HCT116 (cell line): ENCODE measurements at regions not wholly inside any gene's neighbourhood (a gene's known extent, or its start where the extent isn't known, plus 50 kb on each side); places are given as distances from the start of the nearest gene placed in this dataset.
A peak's percentile ranks its signal among the peaks of the same experiment; 100 is the strongest.

Source experiments
- CEBPB ChIP-seq: IDR thresholded peaks from 2 replicates; pipeline ENCODE4 v1.6.1; 2012; ENCODE audit warnings: low read depth
- EGR1 ChIP-seq: IDR thresholded peaks from 2 replicates; pipeline ENCODE4 v1.6.1; 2012; ENCODE audit warnings: low read depth
- ELF1 ChIP-seq: IDR thresholded peaks from 2 replicates; pipeline ENCODE4 v1.6.1; 2012; ENCODE audit warnings: low read depth, borderline replicate concordance
- EZH2 ChIP-seq: fragments of 200-600 bp; sonication (generic); IDR thresholded peaks from 2 replicates; pipeline ENCODE4 v1.6.1; 2017; ENCODE audit warnings: antibody characterized with exemption, mixed run types
- EZH2phosphoT487 ChIP-seq: fragments of 200-600 bp; IDR thresholded peaks from 2 replicates; pipeline ENCODE4 v1.6.1; 2018; ENCODE audit warnings: antibody characterized with exemption, borderline replicate concordance
- FOSL1 ChIP-seq: IDR thresholded peaks from 2 replicates; pipeline ENCODE4 v1.6.1; 2012; ENCODE audit warnings: low read depth
- POLR2A ChIP-seq: IDR thresholded peaks from 2 replicates; pipeline ENCODE4 v1.7.0; 2011; ENCODE audit warnings: borderline replicate concordance; ENCODE audit not compliant: insufficient read depth, insufficient read length; ENCODE audit errors: extremely low read depth
- RAD21 ChIP-seq: IDR thresholded peaks from 2 replicates; pipeline ENCODE4 v1.6.1; 2012; ENCODE audit warnings: low read depth, mild to moderate bottlenecking
- SP1 ChIP-seq: IDR thresholded peaks from 2 replicates; pipeline ENCODE4 v1.6.1; 2012; ENCODE audit warnings: low read depth
- YY1 ChIP-seq: IDR thresholded peaks from 2 replicates; pipeline ENCODE4 v1.6.1; 2011; ENCODE audit warnings: low read length, low read depth, moderate library complexity, mild to moderate bottlenecking; ENCODE audit not compliant: insufficient replicate concordance; ENCODE audit errors: extremely low read depth
- TF ChIP-seq, protein P1 (sequence below): IDR thresholded peaks from 2 replicates; pipeline ENCODE4 v1.6.1; 2012
- TF ChIP-seq, protein P2 (sequence below), 3 experiments: fragments of 200-600 bp in 1 of 3; sonication (generic) in 1 of 3; IDR thresholded peaks in 2 of 3; conservative IDR thresholded peaks in 1 of 3; 2 replicates each; pipeline ENCODE4 v1.5.1; 2012 to 2017; ENCODE audit warnings: low read depth in 2 of 3, low read length in 2 of 3, antibody characterized with exemption in 1 of 3, borderline replicate concordance in 1 of 3, control low read depth in 1 of 3, mild to moderate bottlenecking in 1 of 3, mixed read lengths in 1 of 3, mixed run types in 1 of 3, moderate library complexity in 1 of 3; ENCODE audit not compliant: insufficient read depth in 1 of 3
- TF ChIP-seq, protein P3 (sequence below): IDR thresholded peaks from 2 replicates; pipeline ENCODE4 v1.6.1; 2012; ENCODE audit warnings: low read depth
- TF ChIP-seq, protein P4 (sequence below): IDR thresholded peaks from 2 replicates; pipeline ENCODE4 v1.6.1; 2012

DNA sequence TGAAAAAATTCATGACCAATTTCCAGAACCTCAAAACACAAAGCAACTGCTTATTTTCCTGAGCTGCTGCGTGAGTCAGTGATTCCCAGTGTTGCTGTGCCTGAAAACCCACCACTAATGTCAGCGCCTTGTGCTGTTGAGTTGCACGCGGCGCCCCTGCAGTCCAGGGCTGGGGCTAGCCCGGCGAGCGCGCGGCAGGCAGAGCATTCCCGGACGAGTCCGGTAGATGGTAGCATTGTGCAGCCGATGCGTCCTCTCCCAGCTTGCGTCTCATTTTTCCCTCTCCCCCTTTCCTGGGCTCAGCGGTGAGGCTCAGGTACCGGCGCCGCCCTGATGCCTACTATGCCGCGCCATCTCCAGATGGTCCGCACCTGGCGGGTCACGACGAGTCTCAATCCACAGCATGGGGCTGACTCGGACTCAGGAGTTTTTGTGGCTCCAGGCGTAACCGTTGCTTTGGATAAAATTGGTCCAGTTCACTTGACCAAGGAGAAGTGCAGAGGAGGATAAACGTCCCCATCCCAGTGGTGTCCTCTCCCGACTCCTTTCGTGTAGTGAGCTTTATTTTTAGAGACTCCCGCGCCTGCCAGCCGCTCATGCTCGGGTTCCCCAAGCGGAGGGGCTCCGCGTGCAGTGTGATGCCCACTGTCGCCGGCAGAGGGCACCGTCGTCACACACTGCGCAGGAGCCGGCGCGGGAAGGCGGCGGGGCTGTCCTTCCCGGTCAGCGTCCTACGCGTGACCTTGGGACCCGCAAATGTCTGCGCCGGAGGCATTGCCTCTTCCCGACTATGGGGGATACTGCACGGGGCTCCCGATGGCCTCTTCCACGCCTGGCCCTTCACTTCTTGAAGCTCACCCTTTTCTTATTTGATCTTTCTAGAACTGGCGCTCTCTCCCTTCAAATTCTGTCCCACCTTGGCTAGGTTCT lies 53.6 kb upstream of the IGFBP7 start:
- TF ChIP-seq YY1 (no peak), EZH2phosphoT487 (no peak), SP1 (no peak), EZH2 (no peak), POLR2A (no peak), CEBPB (no peak), FOSL1 (no peak), EGR1 (no peak), ELF1 (no peak), RAD21 (peak; percentile 68)
- TF ChIP-seq, protein P1, sequence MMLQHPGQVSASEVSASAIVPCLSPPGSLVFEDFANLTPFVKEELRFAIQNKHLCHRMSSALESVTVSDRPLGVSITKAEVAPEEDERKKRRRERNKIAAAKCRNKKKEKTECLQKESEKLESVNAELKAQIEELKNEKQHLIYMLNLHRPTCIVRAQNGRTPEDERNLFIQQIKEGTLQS = no peak
- TF ChIP-seq, protein P2, sequence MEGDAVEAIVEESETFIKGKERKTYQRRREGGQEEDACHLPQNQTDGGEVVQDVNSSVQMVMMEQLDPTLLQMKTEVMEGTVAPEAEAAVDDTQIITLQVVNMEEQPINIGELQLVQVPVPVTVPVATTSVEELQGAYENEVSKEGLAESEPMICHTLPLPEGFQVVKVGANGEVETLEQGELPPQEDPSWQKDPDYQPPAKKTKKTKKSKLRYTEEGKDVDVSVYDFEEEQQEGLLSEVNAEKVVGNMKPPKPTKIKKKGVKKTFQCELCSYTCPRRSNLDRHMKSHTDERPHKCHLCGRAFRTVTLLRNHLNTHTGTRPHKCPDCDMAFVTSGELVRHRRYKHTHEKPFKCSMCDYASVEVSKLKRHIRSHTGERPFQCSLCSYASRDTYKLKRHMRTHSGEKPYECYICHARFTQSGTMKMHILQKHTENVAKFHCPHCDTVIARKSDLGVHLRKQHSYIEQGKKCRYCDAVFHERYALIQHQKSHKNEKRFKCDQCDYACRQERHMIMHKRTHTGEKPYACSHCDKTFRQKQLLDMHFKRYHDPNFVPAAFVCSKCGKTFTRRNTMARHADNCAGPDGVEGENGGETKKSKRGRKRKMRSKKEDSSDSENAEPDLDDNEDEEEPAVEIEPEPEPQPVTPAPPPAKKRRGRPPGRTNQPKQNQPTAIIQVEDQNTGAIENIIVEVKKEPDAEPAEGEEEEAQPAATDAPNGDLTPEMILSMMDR (IDR thresholded peaks at IDR 0.05 in 2 of 3, conservative IDR thresholded peaks at IDR 0.05 in 1 of 3; ENCODE audit: borderline replicate concordance in 1 of 3, insufficient read depth in 1 of 3, low read depth in 2 of 3, low read length in 2 of 3) = peak; percentile 37 to 96 (median 67); a peak in 5 of 6 replicates
- TF ChIP-seq, protein P3, sequence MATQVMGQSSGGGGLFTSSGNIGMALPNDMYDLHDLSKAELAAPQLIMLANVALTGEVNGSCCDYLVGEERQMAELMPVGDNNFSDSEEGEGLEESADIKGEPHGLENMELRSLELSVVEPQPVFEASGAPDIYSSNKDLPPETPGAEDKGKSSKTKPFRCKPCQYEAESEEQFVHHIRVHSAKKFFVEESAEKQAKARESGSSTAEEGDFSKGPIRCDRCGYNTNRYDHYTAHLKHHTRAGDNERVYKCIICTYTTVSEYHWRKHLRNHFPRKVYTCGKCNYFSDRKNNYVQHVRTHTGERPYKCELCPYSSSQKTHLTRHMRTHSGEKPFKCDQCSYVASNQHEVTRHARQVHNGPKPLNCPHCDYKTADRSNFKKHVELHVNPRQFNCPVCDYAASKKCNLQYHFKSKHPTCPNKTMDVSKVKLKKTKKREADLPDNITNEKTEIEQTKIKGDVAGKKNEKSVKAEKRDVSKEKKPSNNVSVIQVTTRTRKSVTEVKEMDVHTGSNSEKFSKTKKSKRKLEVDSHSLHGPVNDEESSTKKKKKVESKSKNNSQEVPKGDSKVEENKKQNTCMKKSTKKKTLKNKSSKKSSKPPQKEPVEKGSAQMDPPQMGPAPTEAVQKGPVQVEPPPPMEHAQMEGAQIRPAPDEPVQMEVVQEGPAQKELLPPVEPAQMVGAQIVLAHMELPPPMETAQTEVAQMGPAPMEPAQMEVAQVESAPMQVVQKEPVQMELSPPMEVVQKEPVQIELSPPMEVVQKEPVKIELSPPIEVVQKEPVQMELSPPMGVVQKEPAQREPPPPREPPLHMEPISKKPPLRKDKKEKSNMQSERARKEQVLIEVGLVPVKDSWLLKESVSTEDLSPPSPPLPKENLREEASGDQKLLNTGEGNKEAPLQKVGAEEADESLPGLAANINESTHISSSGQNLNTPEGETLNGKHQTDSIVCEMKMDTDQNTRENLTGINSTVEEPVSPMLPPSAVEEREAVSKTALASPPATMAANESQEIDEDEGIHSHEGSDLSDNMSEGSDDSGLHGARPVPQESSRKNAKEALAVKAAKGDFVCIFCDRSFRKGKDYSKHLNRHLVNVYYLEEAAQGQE = no peak
- TF ChIP-seq, protein P4, sequence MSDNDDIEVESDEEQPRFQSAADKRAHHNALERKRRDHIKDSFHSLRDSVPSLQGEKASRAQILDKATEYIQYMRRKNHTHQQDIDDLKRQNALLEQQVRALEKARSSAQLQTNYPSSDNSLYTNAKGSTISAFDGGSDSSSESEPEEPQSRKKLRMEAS = peak; percentile 13; the same call in 1 of the 2 replicates
